Lower leg skin (tissue), 4 donors: ENCODE measurements at regions not wholly inside any gene's neighbourhood (a gene's known extent, or its start where the extent isn't known, plus 50 kb on each side); places are given as distances from the start of the nearest gene placed in this dataset.

Experiments used
- DNase-seq, 2 donors: peaks; one replicate each; pipeline ENCODE4 v3.0.0-alpha.2; 2019; ENCODE audit warnings: low spot score in 2 of 2
- H3K4me3 ChIP-seq: fragments of 200-600 bp; sonication (generic); 2 replicates; pipeline ENCODE4 v1.5.1; 2017; ENCODE audit warnings: mild to moderate bottlenecking, low read depth; ENCODE audit not compliant: poor library complexity, severe bottlenecking
- CTCF ChIP-seq, 3 donors: fragments of 450-650 bp; IDR thresholded peaks; one replicate each; pipeline ENCODE4 v1.5.1; 2016; ENCODE audit warnings: antibody characterized with exemption in 3 of 3, mild to moderate bottlenecking in 3 of 3, moderate library complexity in 2 of 3
- POLR2A ChIP-seq, 2 donors: fragments of 450-650 bp; IDR thresholded peaks; one replicate each; pipeline ENCODE4 v1.6.1; 2016 to 2017; ENCODE audit warnings: antibody characterized with exemption in 2 of 2, mild to moderate bottlenecking in 1 of 2, moderate library complexity in 1 of 2
- WGBS, 2 donors: methylation state at CpG; one replicate each; pipeline ENCODE4 v1.1.5; 2018; 5-methylcytosine and 5-hydroxymethylcytosine counted together
- intact Hi-C: fragments of 100-400 bp; cut with DNase I; formaldehyde crosslinking; loops from one replicate; pipeline ENCODE4 v1.15.0; 2023; ENCODE audit warnings: low total_unique reads

- H3K4me3 ChIP-seq = no peak overlapping the region
- peak in 1 of 2 donors; percentile 32 for DNase-seq
- 30 to 54% methylated on average over 1 of the region's 1 CpG for WGBS, 2 donors
- intact Hi-C loops = loop anchor here (10.0 kb wide), 1 partner anchor 574 kb away; no protein-coding TSS in a partner anchor
- TF ChIP-seq POLR2A (IDR thresholded peaks at IDR 0.05) (no peak), CTCF (IDR thresholded peaks at IDR 0.05) (no peak)
Observed at GRCh38 chr18:21991081-21991534, 178.3 kb upstream of the GATA6 start.

GRCh38 chr18:21991886-21992285 is 177.5 kb upstream of the GATA6 start:
- 78 to 86% methylated on average over 6 of the region's 6 CpGs for WGBS, 2 donors
- DNase-seq = peak in 1 of 2 donors; percentile 10
- TF ChIP-seq POLR2A (IDR thresholded peaks at IDR 0.05) (no peak), CTCF (IDR thresholded peaks at IDR 0.05) (no peak)

GRCh38 chr18:21996351-21996826 is 173.0 kb upstream of the GATA6 start:
- no peak overlapping the region for H3K4me3 ChIP-seq
- peak in 1 of 2 donors; percentile 34 for DNase-seq
- TF ChIP-seq CTCF (IDR thresholded peaks at IDR 0.05) (no peak), POLR2A (IDR thresholded peaks at IDR 0.05) (no peak)
- 37 to 56% methylated on average over 3 of the region's 3 CpGs for WGBS, 2 donors
- intact Hi-C loops = loop anchor here (10.0 kb wide), 1 partner anchor 568 kb away; no protein-coding TSS in a partner anchor

More at GRCh38 chr18:21991886-21992285, 177.5 kb upstream of the GATA6 start:
- intact Hi-C loops = loop anchor here (10.0 kb wide), 1 partner anchor 573 kb away; no protein-coding TSS in a partner anchor
- H3K4me3 ChIP-seq = no peak overlapping the region

- intact Hi-C loops = loop anchor here (10.0 kb wide), 1 partner anchor 567 kb away; no protein-coding TSS in a partner anchor
- TF ChIP-seq CTCF (IDR thresholded peaks at IDR 0.05) (no peak), POLR2A (IDR thresholded peaks at IDR 0.05) (no peak)
- DNase-seq = peak in 1 of 2 donors; percentile 53
- WGBS, 2 donors = 58 to 62% methylated on average over 14 of the region's 14 CpGs
- H3K4me3 ChIP-seq = no peak overlapping the region
Observed at GRCh38 chr18:21997207-21998143, 171.9 kb upstream of the GATA6 start.

GRCh38 chr18:21998486-21998885 is 170.9 kb upstream of the GATA6 start:
- H3K4me3 ChIP-seq = no peak overlapping the region
- WGBS, 2 donors = 61 to 72% methylated on average over 9 of the region's 9 CpGs
- TF ChIP-seq CTCF (IDR thresholded peaks at IDR 0.05) (no peak), POLR2A (IDR thresholded peaks at IDR 0.05) (no peak)
- peak in 1 of 2 donors; percentile 37 for DNase-seq
- intact Hi-C loops = loop anchor here (10.0 kb wide), 1 partner anchor 566 kb away; no protein-coding TSS in a partner anchor
